ENCODE measurements at regions not wholly inside any gene's neighbourhood (a gene's known extent, or its start where the extent isn't known, plus 50 kb on each side); places are given as distances from the start of the nearest gene placed in this dataset.

DNA sequence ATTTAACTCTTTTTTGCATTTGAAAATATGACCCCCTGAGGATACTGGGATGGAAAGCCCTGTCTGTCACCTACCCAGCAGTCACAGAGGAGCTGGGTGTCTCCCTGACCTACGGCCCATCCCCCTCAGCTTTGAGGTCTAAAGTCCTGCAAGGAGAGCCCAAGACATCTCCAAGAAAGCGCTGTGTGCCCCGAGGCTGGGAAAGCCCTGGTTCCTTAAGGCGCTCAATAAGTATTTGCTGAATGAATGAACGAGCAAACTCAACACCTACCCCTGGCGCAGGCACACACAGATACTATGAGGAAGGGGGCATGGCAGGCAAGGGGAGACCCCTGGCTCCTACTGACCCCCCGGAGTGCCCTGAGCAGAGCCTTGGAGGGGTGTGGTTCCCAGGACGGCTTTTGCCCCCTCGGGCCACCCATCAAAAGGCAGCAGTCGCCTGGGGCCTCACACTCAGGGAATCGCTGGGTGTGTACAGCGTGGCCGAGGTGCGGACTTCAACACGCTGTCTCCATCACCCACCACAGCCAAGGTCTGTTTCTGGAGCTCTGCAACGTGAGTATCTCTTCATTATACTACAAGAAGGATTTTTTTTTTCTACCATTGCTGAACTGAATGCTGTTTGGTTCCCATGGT is 211.6 kb downstream of the ERCC6L2 start:
- no peak for DNase-seq

- no peak for DNase-seq
These were observed 210.1 kb downstream of the ERCC6L2 start for GRCh38 chr9:96085491-96086143.

DNA sequence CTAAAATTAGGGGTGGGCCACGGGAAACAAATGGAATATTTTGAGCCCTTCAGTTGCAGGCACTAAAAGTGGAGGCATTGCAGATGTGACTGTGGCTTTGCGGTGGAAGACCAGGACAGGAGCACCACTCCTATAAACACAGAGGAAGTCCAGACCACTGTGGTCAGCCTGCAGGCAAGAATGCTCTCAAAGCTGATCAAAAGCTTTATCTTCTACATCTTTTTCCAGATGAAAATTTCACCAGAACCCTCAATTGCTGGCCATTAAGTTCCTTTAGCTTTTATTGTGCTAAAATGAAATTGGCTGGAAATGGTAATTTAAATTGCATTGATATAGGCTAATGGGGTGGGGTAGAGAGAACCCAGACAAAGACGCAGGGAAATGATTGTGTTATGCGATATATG is 208.8 kb downstream of the ERCC6L2 start:
- DNase-seq = no peak

GRCh38 chr9:96082516-96083232 is 207.2 kb downstream of the ERCC6L2 start:
- no peak for DNase-seq

- DNase-seq = no peak
These were observed 204.9 kb downstream of the ERCC6L2 start for GRCh38 chr9:96080364-96080763.

DNA sequence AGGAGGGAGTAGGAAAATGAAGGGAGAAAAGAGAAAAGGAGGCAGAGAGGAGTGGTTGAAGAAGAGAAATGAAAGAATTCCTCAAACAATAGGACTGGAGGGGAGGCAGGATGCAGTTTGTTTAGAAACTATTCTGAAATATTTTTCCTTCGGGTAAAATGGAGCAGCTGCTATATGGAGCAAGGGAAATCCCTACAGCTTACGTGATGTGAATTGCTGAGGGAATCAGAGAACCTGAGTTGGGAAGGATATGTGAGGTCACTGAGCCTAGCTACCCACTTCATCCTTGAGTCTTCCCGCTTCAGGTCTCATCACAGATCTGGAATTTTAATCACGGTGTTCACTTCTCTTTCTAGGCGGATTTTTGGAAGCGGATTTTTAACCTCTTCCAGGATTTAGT is 204.3 kb downstream of the ERCC6L2 start:
- no peak for DNase-seq

DNA sequence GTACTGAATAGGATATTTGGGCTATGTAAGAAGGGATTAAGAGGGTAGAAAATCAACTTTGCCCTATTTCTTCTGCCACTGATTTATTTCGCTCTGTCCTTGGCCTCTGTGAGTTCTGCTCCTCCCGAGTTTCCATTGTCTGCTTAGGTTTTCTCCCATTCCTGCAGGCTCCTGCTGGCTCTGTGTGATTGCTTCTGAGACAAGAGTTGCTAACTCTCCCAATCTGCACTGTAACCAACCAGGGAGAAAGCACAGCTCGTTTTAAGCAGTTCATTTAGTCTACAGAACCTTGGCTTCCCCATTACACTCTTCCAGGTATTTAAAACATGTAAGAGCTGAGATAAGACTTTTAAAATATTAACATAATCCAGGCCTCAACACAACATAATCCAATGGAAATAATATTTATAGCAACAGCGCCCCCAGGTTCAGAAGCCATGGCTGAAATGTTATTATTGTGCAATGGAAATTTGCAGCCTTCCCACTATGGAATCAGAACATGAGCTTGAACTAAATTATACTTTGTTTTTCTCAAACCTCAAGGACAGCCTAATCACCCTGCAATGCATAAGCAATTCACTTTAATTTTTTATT is 203.5 kb downstream of the ERCC6L2 start:
- no peak for DNase-seq

DNA sequence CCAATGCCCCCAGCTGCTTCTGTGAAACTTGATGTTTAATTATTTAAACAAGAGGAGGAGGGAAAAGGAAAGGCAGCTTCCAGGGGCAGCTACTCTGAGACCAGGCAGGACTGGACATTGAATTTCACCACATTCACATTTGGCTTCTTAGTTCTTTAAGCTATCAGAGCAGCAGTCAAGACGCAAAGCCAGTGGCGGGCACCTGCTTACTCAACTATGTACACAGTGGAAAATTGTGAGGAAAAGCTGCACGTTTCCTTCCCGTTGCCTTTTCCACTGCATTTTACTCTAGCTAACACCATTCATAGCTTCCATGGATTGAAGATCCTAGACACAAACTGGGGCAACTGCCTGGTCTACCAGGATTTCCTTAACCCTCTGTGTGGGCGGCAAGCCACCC is 200.3 kb downstream of the ERCC6L2 start:
- DNase-seq = no peak

DNA sequence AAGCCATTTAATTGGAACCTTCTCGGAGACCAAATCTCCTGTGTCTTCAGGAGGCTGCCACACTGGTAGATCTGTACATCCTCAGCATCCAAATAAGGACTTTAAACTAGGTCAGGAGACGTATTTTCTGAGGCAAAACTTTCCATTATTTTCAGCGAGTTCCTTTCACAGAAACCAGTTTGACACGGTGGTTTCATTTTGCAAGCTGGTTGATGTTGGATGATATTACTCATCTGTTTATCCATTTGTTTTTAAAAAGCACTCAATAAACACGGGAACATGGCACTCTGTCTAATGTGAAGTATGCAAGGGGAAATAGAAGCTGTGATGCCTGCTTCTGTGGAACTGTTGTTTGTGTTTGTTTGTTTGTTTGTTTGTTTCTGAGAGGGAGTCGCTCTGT is 199.6 kb downstream of the ERCC6L2 start:
- no peak for DNase-seq

GRCh38 chr9:96073531-96074480 is 198.3 kb downstream of the ERCC6L2 start:
- no peak for DNase-seq

GRCh38 chr9:96072930-96073329 is 197.4 kb downstream of the ERCC6L2 start:
- DNase-seq = no peak

- DNase-seq = no peak
These were observed 196.3 kb downstream of the ERCC6L2 start for GRCh38 chr9:96071815-96072124.

GRCh38 chr9:96071076-96071814 is 195.8 kb downstream of the ERCC6L2 start:
- DNase-seq = no peak

- no peak for DNase-seq
These were observed 194.2 kb downstream of the ERCC6L2 start for GRCh38 chr9:96069629-96070220.

DNA sequence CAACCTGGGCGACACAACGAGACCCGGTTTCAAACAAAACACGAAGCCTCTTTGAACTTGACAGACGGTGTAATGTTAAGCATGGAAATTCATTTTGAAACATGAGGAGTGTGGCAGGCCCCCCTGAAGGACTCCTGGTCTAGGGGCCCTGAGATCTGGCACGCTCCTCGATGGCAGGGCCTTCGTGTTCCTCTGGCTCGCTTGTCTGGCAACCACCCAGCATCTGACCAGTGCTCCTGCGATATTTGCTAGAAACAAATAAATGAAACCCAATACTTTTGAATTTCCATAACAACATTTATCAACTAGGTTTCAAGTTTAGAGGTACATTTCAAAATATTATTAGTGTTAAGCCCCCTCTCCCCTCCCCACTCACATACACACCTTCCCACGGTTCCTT is 193.0 kb downstream of the ERCC6L2 start:
- no peak for DNase-seq

DNA sequence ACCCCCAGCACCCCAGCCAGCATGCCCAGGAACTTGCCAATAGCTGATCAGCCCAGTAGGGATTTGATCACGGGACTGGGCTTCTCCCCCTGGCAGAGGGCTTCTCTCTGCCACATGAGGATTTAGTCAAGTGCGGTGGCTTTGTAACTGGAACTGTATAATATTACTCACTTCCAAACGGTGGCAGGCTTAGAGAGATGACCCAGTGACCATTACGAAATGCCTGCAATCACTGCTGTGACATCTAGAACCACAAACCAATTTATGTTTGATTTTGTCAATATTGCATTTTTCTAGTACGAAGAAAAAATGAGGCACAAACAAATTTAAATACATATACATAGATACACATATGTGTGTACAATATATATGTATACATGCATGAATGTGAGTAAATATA is 192.1 kb downstream of the ERCC6L2 start:
- no peak for DNase-seq

- DNase-seq = no peak
These were observed 191.5 kb downstream of the ERCC6L2 start for GRCh38 chr9:96067004-96067403.

- no peak for DNase-seq
These were observed 190.2 kb downstream of the ERCC6L2 start for GRCh38 chr9:96065482-96066251.

DNA sequence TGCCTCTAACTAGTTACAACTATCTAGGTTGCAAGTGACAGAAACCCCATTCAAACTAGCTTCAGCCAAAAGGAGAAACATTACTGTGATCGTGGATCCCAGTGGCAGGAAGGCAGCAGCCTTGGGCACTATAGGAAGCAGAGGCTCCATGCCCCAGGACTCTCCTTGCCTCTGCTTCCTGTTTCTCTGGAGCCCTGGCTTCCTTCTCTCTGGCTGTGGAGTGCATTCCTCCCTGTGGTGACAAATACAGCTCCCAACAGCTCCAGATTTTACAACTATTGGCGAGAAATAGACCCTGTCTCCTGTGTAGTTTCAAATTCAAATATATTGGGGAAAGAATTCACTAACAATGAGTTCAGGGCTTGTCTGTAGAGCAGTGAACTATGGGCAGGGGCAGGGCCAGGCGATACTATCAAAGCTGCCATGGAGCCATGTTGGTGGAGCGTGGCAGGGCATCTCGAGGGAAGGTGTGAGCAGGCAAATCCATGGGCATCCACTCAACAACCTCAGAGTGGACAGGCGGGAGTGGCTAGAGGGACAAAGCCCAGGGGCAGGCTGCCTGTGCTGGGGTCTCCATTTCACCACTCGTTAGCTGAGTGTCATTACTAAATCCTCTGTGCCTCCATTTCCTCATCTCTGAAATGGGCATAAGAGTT is 189.5 kb downstream of the ERCC6L2 start:
- no peak for DNase-seq

DNA sequence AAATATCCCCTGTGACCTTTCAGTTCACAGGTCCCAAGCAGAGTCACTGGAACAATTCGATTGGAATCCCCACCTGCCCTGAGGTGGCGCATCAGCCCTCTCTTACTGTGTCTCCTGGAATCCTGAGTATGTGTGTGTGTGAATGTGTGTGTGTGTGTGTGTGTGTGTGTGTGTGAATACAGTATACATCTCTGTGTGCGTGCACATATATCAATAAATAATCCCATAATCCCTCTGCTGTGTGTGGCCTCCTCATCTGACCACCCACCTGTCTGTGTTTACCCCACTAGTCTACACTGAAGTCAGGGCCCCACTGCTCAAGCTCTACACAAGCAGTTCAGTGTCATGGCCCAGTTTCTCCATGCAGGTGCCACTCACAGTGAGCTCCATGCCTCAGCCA is 187.4 kb downstream of the ERCC6L2 start:
- DNase-seq = no peak
